ENCODE measurements at regions not wholly inside any gene's neighbourhood (a gene's known extent, or its start where the extent isn't known, plus 50 kb on each side); places are given as distances from the start of the nearest gene placed in this dataset.
"Not testable (repeated sequence)": the region's sequence is repeated elsewhere in the genome, so short reads cannot be mapped to it uniquely, and the experiment has no call there.

- no peak for DNase-seq
Measured at GRCh38 chr7:136103545-136104268, 126.5 kb upstream of the MTPN start.

- no peak for DNase-seq
Measured at GRCh38 chr7:136102881-136103280, 125.7 kb upstream of the MTPN start.

GRCh38 chr7:136092714-136093113, 115.6 kb upstream of the MTPN start:
- DNase-seq = not testable (repeated sequence)

GRCh38 chr7:136087881-136088280, 110.7 kb upstream of the MTPN start:
- no peak for DNase-seq

- DNase-seq = no peak
Measured at GRCh38 chr7:136086712-136087111, 109.6 kb upstream of the MTPN start.

GRCh38 chr7:136079934-136080333, 102.8 kb upstream of the MTPN start:
- DNase-seq = no peak

- no peak for DNase-seq
Measured at GRCh38 chr7:136079478-136079892, 102.3 kb upstream of the MTPN start.

- no peak for DNase-seq
Measured at GRCh38 chr7:136079066-136079465, 101.9 kb upstream of the MTPN start.

GRCh38 chr7:136078630-136079029, 101.5 kb upstream of the MTPN start:
- DNase-seq = no peak

- no peak for DNase-seq
Measured at GRCh38 chr7:136076954-136077353, 99.8 kb upstream of the MTPN start.

GRCh38 chr7:136074843-136075242, 97.7 kb upstream of the MTPN start:
- DNase-seq = peak; percentile 60

GRCh38 chr7:136072447-136072846, 95.3 kb upstream of the MTPN start:
- DNase-seq = no peak

- DNase-seq = no peak
Measured at GRCh38 chr7:136070736-136071505, 93.8 kb upstream of the MTPN start.

GRCh38 chr7:136069840-136070529, 92.8 kb upstream of the MTPN start:
- no peak for DNase-seq

GRCh38 chr7:136067277-136067676, 90.1 kb upstream of the MTPN start:
- DNase-seq = no peak

GRCh38 chr7:136066304-136067143, 89.4 kb upstream of the MTPN start:
- DNase-seq = no peak

GRCh38 chr7:136064627-136065237, 87.6 kb upstream of the MTPN start:
- DNase-seq = no peak

- no peak for DNase-seq
Measured at GRCh38 chr7:136064081-136064480, 86.9 kb upstream of the MTPN start.

GRCh38 chr7:136063326-136063666, 86.1 kb upstream of the MTPN start:
- DNase-seq = no peak

- peak; percentile 74 for DNase-seq
Measured at GRCh38 chr7:136062625-136063325, 85.6 kb upstream of the MTPN start.

GRCh38 chr7:136061433-136061832, 84.3 kb upstream of the MTPN start:
- no peak for DNase-seq

GRCh38 chr7:136058546-136058945, 81.4 kb upstream of the MTPN start:
- DNase-seq = no peak

All from NCI-H2081 treated with DMSO at 0.1 percent for 48 hours (cell line).